C4-2B (cell line): ENCODE measurements at regions not wholly inside any gene's neighbourhood (a gene's known extent, or its start where the extent isn't known, plus 50 kb on each side); places are given as distances from the start of the nearest gene placed in this dataset.

Experiments used
- ZFX ChIP-seq: fragments of 450-650 bp; IDR thresholded peaks from 2 replicates; pipeline ENCODE4 v1.6.1; 2017
- TF ChIP-seq, protein P1 (sequence below): fragments of 450-650 bp; conservative IDR thresholded peaks from 2 replicates; pipeline ENCODE4 v1.5.1; 2017; ENCODE audit warnings: mild to moderate bottlenecking

DNA sequence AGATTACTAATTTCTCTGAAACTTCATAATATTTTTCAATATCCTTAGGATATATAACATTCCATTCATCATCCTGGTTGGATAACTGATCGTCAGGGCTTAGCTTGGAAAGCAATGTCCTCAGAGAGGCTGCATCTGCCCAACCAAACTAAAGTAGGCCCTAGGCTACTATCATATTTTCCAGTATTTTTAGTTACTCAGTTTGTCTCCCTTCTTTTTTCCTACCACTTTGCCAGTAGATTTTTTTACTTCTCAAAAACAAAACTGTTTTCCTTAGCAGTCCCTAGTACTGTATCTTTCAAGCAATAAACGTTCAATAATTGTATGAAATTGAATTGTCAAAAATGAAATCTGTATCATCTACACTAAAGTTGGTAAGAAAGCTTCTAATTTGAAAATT lies 452.0 kb downstream of the TFEC start:
- TF ChIP-seq, protein P1, sequence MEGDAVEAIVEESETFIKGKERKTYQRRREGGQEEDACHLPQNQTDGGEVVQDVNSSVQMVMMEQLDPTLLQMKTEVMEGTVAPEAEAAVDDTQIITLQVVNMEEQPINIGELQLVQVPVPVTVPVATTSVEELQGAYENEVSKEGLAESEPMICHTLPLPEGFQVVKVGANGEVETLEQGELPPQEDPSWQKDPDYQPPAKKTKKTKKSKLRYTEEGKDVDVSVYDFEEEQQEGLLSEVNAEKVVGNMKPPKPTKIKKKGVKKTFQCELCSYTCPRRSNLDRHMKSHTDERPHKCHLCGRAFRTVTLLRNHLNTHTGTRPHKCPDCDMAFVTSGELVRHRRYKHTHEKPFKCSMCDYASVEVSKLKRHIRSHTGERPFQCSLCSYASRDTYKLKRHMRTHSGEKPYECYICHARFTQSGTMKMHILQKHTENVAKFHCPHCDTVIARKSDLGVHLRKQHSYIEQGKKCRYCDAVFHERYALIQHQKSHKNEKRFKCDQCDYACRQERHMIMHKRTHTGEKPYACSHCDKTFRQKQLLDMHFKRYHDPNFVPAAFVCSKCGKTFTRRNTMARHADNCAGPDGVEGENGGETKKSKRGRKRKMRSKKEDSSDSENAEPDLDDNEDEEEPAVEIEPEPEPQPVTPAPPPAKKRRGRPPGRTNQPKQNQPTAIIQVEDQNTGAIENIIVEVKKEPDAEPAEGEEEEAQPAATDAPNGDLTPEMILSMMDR, result no peak
- no peak for TF ChIP-seq ZFX
